Dermis blood vessel endothelial cell (primary cell): ENCODE measurements at regions not wholly inside any gene's neighbourhood (a gene's known extent, or its start where the extent isn't known, plus 50 kb on each side); places are given as distances from the start of the nearest gene placed in this dataset.
A peak's percentile ranks its signal among the peaks of the same experiment; 100 is the strongest.
"Not testable (repeated sequence)": the region's sequence is repeated elsewhere in the genome, so short reads cannot be mapped to it uniquely, and the experiment has no call there.

ENCODE experiments used
- DNase-seq: peaks from one replicate; pipeline ENCODE4 v3.0.0; 2010

DNA sequence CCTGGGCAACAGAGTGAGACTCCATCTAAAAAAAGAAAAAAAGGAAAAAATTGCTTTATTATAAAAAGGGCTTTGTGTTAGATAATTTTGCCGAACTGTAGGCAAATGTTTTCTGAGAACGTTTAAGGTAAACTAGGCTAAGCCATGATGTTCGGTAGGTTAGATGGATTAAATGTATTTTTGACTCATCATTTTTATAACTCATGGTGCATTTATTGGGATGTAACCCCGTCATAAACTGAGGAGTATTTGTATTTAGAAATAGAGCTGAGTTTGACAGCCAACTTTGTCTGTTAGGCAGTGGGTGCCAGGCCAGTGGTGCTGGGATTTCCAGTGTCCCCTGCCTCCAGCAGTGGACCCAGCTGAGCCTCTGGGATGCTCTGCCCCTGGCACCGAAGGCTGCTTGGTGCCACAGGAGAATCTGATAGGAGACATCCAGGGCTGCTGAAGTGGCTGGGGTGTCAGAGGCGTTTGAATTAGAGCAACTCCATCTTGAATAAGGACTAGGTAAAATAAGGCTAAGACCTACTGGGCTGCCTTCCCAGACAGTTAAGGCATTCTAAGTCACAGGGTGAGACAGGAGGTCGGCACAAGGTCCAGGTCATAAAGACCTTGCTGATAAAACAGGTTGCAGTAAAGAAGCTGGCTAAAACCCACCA lies 114.9 kb upstream of the EEPD1 start:
- DNase-seq, result no peak

DNA sequence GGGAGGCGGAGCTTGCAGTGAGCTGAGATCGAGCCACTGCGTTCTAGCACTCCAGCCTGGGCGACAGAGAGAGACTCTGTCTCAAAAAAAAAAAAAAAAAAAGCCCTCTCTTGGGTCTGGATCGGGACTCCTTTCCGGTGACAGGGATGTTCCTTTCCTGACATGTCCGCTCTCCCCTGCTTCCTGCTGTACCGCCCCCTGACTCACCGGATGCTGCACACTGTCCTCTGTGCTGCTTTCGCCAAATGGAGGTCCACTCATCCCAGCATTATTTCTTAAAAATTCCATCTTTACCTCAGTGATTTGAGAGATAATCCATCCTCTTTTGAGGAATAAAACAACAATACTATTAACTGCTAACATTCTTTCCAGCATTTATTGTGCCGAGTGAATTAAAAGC lies 113.8 kb upstream of the EEPD1 start:
- peak; percentile 73 for DNase-seq

DNA sequence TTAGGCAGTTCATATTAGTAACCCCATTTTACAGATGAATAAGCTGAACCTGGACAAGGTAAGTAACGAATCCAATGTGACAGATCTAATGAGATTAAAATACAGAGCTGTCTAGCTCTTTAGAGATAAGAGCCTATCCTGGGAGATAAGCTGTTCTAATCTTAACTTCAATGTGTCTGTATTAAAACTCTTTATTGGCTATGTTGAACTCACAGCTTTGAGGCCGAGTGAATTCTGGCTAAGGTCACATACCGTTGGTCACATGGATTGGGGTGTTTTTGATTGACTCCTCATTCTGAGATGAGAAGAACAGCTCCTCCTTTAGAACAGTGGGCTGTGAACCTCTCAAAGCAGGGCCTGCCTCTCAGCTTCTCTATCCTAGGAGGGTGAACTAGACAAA lies 113.4 kb upstream of the EEPD1 start:
- no peak for DNase-seq

DNA sequence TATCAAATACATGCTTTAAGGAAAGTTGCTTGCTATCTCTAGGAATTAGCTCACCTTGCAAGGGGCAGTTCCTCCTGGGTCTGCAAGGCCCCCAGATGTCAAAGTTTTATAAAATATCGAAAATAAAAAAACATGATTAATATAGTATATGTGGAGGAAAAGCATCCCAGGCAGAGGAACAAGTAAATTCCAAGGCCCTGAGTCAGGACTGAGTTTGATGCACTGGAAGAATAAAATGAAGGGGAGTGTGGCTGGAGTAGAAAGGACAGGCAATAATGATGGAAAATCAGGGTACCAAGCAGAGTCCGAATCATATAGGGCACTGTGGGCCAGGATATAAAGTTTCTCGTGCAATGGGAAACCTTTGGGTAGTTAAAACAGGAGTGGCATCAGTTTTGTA lies 112.4 kb upstream of the EEPD1 start:
- peak; percentile 37 for DNase-seq

DNA sequence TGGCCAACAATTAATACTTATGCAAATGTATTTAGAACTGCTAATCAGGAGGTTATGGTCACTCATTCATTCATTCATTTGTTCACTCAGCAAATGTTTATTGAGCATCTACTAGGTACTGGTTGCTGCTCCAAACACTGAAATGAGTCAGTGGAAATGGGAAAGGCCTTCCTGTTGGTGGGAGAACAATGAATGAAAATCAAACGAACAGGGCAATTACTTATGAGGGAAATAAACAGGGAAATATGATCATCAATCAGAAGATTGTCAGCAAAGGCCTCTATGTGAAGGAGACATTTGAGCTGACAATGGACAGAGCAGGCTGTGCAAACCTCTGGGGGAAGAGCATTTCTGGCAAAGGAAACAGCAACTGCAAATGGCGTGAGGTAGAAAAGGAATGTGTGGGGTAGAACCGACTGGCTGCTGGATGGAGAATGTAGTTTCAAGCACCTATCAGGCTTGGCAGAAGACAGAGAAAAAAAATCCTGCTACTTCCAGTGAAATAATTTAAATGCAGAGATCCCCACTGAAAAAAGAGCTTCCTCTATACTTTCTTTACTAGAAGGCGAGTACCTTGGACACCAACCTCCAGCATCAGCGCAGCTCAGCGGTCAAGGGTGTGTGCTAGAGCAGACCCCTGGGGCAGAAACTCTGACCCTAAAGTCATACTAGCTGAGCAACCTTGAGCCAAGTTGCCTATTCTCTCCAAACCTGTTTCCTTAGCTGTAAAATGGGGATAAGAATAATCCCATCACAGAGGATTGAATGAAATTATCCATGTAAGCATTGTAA lies 108.8 kb upstream of the EEPD1 start:
- DNase-seq, result peak; percentile 72

DNA sequence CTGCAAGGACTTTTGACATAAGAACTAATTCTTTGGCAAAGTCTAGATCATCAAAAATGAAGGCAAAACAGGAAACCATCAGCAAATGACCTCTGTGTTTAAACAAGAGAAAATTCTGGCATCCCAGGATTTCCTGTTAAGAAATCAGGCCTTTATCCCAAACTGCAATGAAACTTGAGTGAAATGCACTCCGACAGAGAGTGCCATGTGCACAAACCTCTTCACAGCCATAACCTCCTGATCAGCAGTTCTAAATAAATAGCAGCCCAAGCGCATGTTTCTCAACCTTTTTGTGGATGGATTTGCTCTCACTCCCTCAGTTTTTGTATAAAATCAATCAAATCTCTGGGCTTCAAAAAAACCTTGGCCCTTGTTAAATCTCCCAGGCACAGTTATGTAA lies 107.7 kb upstream of the EEPD1 start:
- DNase-seq, result peak; percentile 50

DNA sequence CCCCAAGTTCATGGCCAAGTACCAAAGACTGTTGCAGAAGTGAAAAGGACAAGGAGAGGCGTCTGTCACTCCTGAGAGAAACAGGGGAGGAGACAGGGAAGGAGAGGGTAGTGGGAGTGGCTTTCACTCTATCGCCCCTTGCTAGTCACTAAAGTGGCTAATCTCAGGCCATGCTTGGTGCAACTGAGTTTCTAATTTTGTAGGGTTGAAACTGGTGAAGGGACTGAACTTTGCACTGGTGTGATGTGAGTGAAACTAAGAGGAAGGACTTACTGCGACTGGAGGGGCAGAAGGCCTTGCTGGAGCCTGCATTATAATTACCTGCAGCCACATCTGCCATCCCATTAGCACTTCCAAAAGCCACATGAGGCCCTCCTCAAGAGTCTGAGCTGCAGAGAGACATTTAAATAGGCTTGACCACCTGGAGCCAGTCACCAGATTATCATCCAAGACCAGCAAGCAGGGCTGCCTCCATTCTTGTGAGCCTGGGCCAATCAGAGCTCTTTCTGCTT lies 107.2 kb upstream of the EEPD1 start:
- DNase-seq, result no peak

DNA sequence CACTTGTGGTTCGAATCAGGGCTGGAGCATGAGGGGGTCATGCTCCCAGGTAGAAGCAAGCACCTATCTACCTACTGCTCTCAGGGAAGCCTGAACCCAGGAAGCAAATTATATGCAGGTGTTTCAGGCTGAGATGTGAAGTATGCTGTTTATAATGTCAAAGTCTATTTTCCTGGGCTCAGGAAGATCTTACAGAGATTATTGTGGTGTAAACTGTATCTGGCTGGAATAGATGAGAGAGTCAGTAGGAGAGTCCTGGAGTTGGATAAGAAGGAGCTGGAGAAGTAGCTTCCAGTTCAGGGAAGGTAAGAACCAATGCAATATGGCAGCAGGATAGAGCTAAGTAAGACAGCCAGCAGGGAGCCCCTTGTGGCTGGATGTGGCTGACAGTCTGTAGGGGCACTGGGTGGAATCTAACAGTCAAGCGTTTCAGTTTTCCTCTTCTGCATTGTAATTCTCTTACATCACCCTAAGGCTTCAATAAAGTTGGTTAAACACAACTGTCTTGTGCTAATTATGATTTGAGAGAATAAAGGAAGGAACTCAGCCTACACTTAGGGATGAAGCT lies 105.9 kb upstream of the EEPD1 start:
- DNase-seq, result no peak

DNA sequence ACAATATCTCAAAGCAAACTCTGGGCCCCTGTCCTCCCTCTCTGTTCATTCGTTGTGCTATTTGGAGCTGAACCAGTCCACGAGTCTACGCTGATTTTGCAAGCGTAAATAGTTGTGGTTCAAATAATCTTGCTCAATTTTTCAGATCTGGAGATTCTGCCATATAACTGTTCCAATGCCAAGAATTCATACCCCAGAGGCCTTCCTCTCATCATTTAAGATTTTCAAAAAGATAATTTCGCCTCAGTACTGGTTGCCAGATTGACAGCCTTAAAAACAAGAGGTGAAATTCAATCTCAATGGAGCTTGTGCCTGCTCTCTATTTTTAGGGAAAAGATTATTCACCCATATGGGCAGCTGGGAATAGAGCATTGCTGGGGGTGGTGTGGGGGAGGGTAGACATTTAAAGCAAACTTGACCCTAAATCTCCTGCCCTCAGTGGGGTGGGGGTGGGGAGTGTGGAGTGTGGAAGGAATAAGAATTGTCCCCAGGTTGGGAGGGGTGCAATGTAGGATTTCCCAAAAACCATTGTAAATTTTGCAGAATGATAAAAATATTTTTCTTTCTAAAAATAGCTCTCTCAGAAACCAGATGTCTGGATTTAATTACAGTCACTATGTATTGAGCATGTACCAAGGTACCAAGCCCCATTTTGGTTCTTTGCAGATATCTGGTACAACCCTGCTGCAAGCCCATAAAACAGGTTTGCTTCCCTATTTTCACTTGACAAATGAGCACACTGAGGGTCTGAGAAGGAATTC lies 104.7 kb upstream of the EEPD1 start:
- DNase-seq, result no peak

DNA sequence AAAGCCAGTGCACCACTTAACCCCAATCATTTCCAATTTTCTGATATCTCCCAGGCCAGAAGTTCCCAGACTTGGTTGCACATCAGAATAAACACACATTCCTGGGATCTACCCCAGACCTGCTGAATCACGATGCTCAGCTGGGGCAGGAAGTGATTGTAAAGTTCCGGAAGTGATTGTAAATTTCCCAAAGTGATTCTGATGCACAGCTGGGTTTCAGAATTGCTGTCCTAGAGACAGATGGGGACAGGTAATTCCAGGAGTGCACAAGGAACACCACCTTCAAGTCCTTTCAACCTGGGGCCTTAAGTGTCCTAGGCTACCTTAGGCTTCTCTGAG lies 104.2 kb upstream of the EEPD1 start:
- peak; percentile 68 for DNase-seq

DNA sequence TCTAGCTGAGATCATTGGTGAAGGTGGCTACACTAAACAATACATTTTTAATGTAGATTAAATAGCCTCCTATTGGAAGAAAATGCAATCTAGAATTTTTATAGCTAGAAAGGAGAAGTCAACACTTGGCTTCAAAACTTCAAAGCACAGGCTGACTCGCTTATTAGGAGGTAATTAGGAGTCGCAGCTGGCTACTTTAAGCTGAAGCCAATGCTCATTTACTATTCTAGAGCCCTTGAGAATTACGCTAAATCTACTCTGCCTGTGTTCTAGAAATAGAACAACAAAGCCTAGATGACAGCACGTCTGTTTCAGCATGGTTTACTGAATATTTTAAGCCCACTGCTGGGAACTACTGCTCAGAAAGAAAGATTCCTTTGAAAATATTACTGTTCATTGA lies 101.6 kb upstream of the EEPD1 start:
- no peak for DNase-seq

DNA sequence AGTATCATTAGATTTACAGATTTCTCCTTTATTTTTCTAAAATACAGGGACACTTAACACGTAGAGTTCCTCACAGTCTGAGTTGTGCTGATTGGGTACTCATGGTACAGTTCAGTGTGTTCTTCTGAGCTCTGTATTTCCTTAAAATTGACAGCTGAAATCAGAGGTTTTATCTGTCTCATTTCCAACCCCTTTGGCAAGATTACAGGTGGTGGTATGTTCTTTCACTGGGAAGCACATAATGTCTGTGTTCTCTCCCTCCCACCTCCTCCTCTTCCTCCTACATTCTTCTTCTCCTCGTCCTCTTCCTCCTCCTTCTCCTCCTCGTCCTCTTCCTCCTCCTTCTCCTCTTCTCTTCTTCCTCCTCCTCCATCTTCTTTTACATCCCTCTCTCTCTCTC lies 99.5 kb upstream of the EEPD1 start:
- DNase-seq, result no peak

DNA sequence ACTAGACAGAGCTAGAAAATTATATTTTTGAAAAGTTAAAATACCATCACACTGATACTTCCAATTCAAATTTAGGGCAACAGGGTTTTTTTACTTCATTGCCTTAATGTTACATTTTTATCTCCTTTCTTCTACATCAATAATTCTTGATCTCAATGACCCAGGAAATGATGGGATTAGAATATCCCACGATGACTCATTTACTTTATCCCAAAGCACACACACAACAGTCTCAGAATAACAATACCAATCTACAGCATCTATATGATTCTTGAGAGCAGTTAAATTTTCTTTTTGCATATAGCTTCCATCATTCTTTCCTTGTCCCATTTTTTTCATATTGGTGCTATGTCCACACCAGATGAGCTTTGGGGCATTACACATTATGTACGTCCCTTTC lies 98.4 kb upstream of the EEPD1 start:
- no peak for DNase-seq

DNA sequence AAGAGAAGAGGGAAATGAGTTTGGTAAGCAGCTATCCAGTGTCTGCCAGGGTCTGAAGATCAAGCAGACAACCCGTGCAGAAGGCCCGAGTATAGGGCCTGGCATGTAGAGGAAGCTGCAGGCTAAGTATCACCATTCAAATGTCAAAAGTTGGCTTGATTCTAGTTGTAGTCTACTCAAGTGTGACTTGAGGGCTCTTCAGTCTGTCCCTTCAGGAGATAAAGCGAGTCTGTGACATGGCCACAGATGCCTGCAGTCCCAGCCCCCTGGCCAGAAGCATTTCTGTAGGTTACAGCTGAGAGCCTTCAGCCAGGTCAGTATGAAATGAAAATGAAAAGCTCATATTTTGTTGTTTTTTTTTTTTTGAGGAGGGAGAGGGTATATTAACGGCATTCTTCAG lies 97.8 kb upstream of the EEPD1 start:
- DNase-seq, result no peak

DNA sequence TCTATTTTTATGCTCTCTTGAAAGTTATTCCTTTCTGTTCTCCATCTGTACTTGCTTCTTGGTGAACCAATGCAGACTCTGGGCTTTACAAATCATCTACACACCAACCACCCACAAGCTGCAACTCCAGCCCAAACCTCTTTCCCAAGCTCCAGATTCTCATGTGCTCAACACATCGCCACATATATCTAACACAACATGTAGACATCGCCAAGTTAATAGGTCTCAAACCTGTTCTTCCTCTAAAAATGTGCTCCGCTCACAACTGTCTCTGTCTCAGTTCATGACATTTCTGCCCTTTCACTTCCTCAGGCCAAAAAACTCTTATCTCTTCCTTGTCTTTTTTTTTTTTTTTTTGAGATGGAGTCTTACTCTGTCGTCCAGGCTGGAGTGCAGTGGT lies 95.7 kb upstream of the EEPD1 start:
- no peak for DNase-seq

DNA sequence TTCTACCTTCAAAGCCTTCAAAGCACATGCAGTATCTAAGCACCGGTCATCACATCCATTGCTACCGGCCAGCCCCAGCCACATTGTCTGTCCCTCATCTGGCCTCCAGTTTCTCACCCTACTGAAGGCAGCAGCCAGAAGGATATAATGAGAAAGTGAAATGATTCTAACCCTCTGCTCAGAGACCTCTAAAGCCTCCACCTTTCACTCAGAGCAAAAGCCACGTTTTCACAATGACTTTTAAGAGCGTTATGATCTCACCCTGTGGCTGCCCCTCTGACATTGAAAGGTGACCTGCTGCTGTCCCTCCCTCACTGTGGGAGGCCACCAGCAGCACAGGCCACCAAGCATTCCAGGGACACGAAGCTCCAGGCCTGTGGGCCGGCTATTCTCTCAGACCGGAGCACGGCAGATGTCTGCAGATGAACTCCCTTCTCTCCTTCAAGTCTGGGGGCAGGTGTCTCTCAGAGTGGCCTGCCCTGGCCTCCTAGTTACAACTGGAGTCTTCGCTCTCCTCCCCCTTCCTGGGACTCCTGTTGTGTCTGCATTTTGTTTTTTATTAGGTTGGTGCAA lies 94.9 kb upstream of the EEPD1 start:
- no peak for DNase-seq

DNA sequence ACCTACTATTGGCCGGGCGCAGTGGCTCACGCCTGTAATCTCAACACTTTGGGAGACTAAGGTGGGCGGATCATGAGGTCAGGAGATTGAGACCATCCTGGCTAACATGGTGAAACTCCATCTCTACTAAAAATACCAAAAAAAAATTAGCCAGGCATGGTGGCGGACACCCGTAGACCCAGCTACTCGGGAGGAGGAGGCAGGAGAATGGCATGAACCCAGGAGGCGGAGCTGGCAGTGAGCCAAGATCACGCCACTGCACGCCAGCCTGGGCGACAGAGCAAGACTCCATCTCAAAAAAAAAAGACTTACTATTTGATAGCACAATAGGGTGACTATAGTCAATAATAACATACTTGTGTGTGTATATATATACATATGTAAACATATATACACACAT lies 92.7 kb upstream of the EEPD1 start:
- DNase-seq, result not testable (repeated sequence)

DNA sequence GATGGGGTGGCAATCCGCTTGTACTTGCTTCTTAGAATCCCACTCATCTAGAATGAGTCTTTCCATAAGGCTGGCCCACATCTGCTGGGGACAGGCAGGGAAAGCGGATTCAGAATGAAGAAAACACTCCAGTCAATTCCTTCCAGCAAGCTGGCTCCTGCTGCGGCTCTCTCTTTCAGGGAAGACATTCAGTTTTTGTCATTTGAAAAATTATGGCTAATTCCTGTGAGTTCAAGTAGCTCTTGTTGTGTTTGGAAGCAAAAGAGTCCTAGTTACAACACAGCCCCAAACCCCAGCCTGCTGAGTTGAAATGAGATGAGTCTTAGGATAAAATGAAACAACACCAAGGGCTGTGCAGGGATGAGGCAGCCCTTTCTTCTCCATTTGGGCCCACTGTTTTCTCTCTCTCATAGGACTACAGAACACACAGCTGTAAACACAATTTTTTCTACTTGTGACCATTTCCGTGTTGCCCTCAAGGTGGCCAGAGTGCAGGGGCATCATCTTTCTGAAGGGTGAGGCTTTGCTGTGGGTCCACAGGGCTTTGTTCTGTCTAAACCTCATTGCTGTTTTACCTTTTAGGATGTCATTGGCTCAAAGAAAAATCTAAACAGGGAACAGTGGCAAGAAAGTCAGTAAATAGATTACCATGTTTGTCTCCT lies 90.8 kb upstream of the EEPD1 start:
- DNase-seq, result no peak

DNA sequence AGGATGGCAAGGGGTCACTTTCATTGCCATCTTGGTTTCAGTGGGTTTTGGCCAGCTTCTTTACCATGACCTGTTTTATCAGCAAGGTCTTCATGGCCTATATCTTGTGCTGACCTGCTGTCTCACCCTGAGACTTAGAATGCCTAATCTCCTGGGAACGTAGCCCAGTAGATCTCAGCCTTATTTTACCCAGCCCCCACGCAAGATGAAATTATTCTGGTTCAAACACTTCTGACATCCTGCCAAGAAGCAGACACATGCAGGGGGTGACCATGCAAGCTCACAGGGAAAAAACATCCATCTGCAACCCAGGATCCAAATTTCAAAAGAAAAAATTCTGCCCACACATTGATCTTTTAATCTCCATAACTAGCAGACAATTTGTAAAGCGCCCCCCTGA lies 88.4 kb upstream of the EEPD1 start:
- DNase-seq, result no peak

DNA sequence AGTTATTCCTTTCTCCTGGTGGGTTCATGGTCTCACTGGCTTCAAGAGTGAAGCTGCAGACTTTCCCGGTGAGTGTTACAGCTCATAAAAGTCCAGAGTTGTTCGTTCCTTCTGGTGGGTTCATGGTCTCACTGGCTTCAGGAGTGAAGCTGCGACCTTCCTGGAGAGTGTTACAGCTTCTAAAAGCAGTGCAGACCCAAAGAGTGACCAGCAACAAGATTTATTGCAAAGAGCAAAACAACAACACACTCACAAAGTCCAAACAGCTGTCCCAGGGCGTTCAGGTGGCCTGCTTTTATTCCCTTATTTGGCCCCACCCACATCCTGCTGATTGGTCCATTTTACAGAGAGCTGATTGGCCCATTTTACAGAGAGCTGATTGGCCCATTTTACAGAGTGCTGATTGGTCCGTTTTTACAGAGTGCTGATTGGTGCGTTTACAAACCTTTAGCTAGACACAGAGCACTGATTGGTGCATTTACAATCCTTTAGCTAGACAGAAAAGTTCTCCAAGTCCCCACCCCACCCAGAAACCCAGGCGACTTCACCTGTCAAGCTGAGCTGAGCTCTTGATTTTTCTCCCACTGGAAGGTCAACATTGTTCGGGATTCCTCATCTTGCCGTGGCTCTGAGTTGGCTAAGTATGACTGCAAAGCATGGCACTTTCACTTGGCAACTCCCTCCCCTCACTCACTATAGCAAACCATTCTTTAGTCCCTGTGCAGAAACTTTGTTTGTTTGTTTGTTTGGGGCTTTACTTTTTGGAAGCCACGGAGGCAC lies 87.3 kb upstream of the EEPD1 start:
- not testable (repeated sequence) for DNase-seq

DNA sequence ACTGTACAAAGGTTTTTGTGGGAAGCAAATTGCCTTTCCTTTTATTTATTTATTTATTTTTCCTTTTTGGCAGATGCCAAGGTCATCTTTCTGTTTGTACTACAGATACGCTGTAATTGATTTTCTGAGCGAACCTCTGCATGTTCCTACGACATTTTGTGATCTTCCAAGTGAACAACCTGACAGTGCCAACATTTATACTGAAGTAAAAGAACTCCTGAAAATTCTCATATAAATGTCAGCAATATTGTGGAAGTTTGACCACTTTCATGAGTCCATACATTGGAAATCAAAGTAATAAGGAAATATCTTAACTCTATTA lies 86.8 kb upstream of the EEPD1 start:
- DNase-seq, result no peak

DNA sequence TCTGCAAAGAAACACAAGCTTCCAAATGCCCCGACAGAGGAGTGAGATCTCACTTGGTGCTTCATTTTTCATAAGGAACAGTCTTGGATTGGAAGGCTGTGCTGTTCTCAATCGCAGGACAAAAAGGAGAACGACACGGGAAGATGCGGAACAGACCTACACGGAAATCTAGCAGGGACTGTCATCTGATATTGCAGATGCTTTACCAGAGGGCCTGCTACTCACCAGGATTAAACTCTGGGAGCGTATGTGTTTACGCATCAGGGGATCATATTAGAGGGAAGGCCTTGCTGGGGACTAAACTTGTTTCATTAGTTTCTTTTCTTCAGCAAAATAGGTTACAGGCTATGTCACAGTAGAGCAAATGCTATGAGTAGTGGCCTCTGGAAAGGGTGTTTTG lies 82.8 kb upstream of the EEPD1 start:
- no peak for DNase-seq
